IPS-20b (cell line): ENCODE measurements at regions not wholly inside any gene's neighbourhood (a gene's known extent, or its start where the extent isn't known, plus 50 kb on each side); places are given as distances from the start of the nearest gene placed in this dataset.

Experiments
- H3K27ac ChIP-seq: one replicate; pipeline ENCODE4 v1.5.1; 2013; ENCODE audit warnings: low read length
- H3K27me3 ChIP-seq: 2 replicates; pipeline ENCODE4 v1.6.1; 2013; ENCODE audit warnings: mild to moderate bottlenecking, low read length, inconsistent platforms; ENCODE audit not compliant: insufficient read depth
- H3K36me3 ChIP-seq: 2 replicates; pipeline ENCODE4 v1.6.1; 2013; ENCODE audit warnings: low read depth, mild to moderate bottlenecking, inconsistent platforms, low read length, moderate library complexity; ENCODE audit not compliant: insufficient read depth
- H3K4me1 ChIP-seq: 2 replicates; pipeline ENCODE4 v1.6.1; 2013; ENCODE audit warnings: mild to moderate bottlenecking, control low read depth, inconsistent platforms, low read length, moderate library complexity; ENCODE audit not compliant: insufficient read depth
- H3K4me3 ChIP-seq: 2 replicates; pipeline ENCODE4 v1.5.1; 2013; ENCODE audit warnings: mild to moderate bottlenecking, low read length, inconsistent platforms
- H3K9ac ChIP-seq: 2 replicates; pipeline ENCODE4 v1.6.1; 2013; ENCODE audit warnings: low read depth, mild to moderate bottlenecking, inconsistent platforms, low read length, moderate library complexity
- H3K9me3 ChIP-seq: 2 replicates; pipeline ENCODE4 v1.6.1; 2013; ENCODE audit warnings: mild to moderate bottlenecking, low read depth, low read length, inconsistent platforms; ENCODE audit not compliant: insufficient read depth

- Histone ChIP-seq H3K9me3 (no peaks in the 10 kb centered on the region), H3K9ac (no peak overlapping the region), H3K4me1 (peaks cover 2% of the 10 kb centered on the region; the same call in 1 of the 2 replicates), H3K36me3 (no peaks in the 10 kb centered on the region), H3K27me3 (no peaks in the 10 kb centered on the region), H3K4me3 (no peak overlapping the region), H3K27ac (no peak overlapping the region)
Observed at GRCh38 chr6:19137505-19137904, 699.7 kb upstream of the ID4 start.

- no peak overlapping the region for H3K4me3 ChIP-seq
- no peaks in the 10 kb centered on the region for H3K9me3 ChIP-seq
- no peaks in the 10 kb centered on the region for H3K36me3 ChIP-seq
- no peak overlapping the region for H3K27ac ChIP-seq
- peaks cover 2% of the 10 kb centered on the region; the same call in 1 of the 2 replicates for H3K4me1 ChIP-seq
- no peaks in the 10 kb centered on the region for H3K27me3 ChIP-seq
- H3K9ac ChIP-seq: no peak overlapping the region
Observed at GRCh38 chr6:19142275-19142674, 694.9 kb upstream of the ID4 start.

GRCh38 chr6:19150307-19150706 is 686.9 kb upstream of the ID4 start:
- Histone ChIP-seq H3K27me3 (no peaks in the 10 kb centered on the region), H3K9ac (no peak overlapping the region), H3K36me3 (no peaks in the 10 kb centered on the region), H3K9me3 (no peaks in the 10 kb centered on the region), H3K27ac (no peak overlapping the region), H3K4me1 (no peaks in the 10 kb centered on the region), H3K4me3 (no peak overlapping the region)

GRCh38 chr6:19153270-19153980 is 683.7 kb upstream of the ID4 start:
- Histone ChIP-seq H3K9me3 (no peaks in the 10 kb centered on the region), H3K27ac (no peak overlapping the region), H3K27me3 (no peaks in the 10 kb centered on the region), H3K4me1 (no peaks in the 10 kb centered on the region), H3K4me3 (no peak overlapping the region), H3K36me3 (no peaks in the 10 kb centered on the region), H3K9ac (no peak overlapping the region)

GRCh38 chr6:19153981-19154295 is 683.2 kb upstream of the ID4 start:
- no peaks in the 10 kb centered on the region for H3K9me3 ChIP-seq
- no peaks in the 10 kb centered on the region for H3K4me1 ChIP-seq
- H3K27ac ChIP-seq: no peak overlapping the region
- H3K27me3 ChIP-seq: no peaks in the 10 kb centered on the region
- H3K36me3 ChIP-seq: no peaks in the 10 kb centered on the region
- H3K9ac ChIP-seq: no peak overlapping the region
- H3K4me3 ChIP-seq: no peak overlapping the region

- no peaks in the 10 kb centered on the region for H3K27me3 ChIP-seq
- H3K9me3 ChIP-seq: no peaks in the 10 kb centered on the region
- H3K36me3 ChIP-seq: no peaks in the 10 kb centered on the region
- no peak overlapping the region for H3K4me3 ChIP-seq
- H3K9ac ChIP-seq: no peak overlapping the region
- H3K27ac ChIP-seq: no peak overlapping the region
- H3K4me1 ChIP-seq: no peaks in the 10 kb centered on the region
Observed at GRCh38 chr6:19156443-19156842, 680.7 kb upstream of the ID4 start.

GRCh38 chr6:19157486-19157885 is 679.7 kb upstream of the ID4 start:
- H3K9ac ChIP-seq: no peak overlapping the region
- H3K36me3 ChIP-seq: no peaks in the 10 kb centered on the region
- no peaks in the 10 kb centered on the region for H3K9me3 ChIP-seq
- no peak overlapping the region for H3K4me3 ChIP-seq
- H3K27ac ChIP-seq: no peak overlapping the region
- H3K4me1 ChIP-seq: no peaks in the 10 kb centered on the region
- H3K27me3 ChIP-seq: no peaks in the 10 kb centered on the region

- Histone ChIP-seq H3K27me3 (no peaks in the 10 kb centered on the region), H3K9me3 (no peaks in the 10 kb centered on the region), H3K9ac (no peak overlapping the region), H3K27ac (no peak overlapping the region), H3K4me3 (no peak overlapping the region), H3K36me3 (no peaks in the 10 kb centered on the region), H3K4me1 (no peaks in the 10 kb centered on the region)
Observed at GRCh38 chr6:19158586-19158985, 678.6 kb upstream of the ID4 start.

- Histone ChIP-seq H3K9me3 (no peaks in the 10 kb centered on the region), H3K4me3 (no peak overlapping the region), H3K36me3 (no peaks in the 10 kb centered on the region), H3K27me3 (no peaks in the 10 kb centered on the region), H3K4me1 (no peaks in the 10 kb centered on the region), H3K9ac (no peak overlapping the region), H3K27ac (no peak overlapping the region)
Observed at GRCh38 chr6:19159089-19159488, 678.1 kb upstream of the ID4 start.

- Histone ChIP-seq H3K4me1 (no peaks in the 10 kb centered on the region), H3K9ac (no peak overlapping the region), H3K4me3 (no peak overlapping the region), H3K27ac (no peak overlapping the region), H3K9me3 (no peaks in the 10 kb centered on the region), H3K27me3 (no peaks in the 10 kb centered on the region), H3K36me3 (no peaks in the 10 kb centered on the region)
Observed at GRCh38 chr6:19159561-19159960, 677.6 kb upstream of the ID4 start.

GRCh38 chr6:19160081-19160730 is 677.0 kb upstream of the ID4 start:
- no peak overlapping the region for H3K27ac ChIP-seq

GRCh38 chr6:19167251-19167650 is 669.9 kb upstream of the ID4 start:
- no peaks in the 10 kb centered on the region for H3K4me1 ChIP-seq
- no peak overlapping the region for H3K4me3 ChIP-seq
- no peaks in the 10 kb centered on the region for H3K36me3 ChIP-seq
- H3K9ac ChIP-seq: no peak overlapping the region
- no peaks in the 10 kb centered on the region for H3K27me3 ChIP-seq
- no peak overlapping the region for H3K27ac ChIP-seq
- H3K9me3 ChIP-seq: no peaks in the 10 kb centered on the region

More at GRCh38 chr6:19160081-19160730, 677.0 kb upstream of the ID4 start:
- Histone ChIP-seq H3K27me3 (no peaks in the 10 kb centered on the region), H3K4me1 (no peaks in the 10 kb centered on the region), H3K4me3 (no peak overlapping the region), H3K36me3 (no peaks in the 10 kb centered on the region), H3K9me3 (no peaks in the 10 kb centered on the region), H3K9ac (no peak overlapping the region)
